ENCODE measurements at regions not wholly inside any gene's neighbourhood (a gene's known extent, or its start where the extent isn't known, plus 50 kb on each side); places are given as distances from the start of the nearest gene placed in this dataset.

- Histone ChIP-seq H3K79me2 (ENCODE audit: insufficient read depth, low read length) (no peaks in the 10 kb centered on the region), H3K4me1 (ENCODE audit: insufficient read depth, low read length) (no peaks in the 10 kb centered on the region; the same call in 1 of the 2 replicates), H3K14ac (ENCODE audit: insufficient read depth, low read length) (no peak overlapping the region), H4K20me1 (ENCODE audit: control insufficient read depth, insufficient read depth, insufficient read length) (no peaks in the 10 kb centered on the region), H3T11ph (ENCODE audit: low read length) (no peak overlapping the region), H3K27ac (ENCODE audit: insufficient read length, low read depth, low read length) (no peak overlapping the region), H4K91ac (ENCODE audit: insufficient read length, low read depth, low read length) (no peak overlapping the region), H3K27me3 (ENCODE audit: insufficient read depth, low read length) (no peaks in the 10 kb centered on the region), H2BK15ac (ENCODE audit: low read depth, low read length) (no peak overlapping the region), H3K9me3 (ENCODE audit: control insufficient read depth, low read depth, low read length) (no peaks in the 10 kb centered on the region), H3K4me2 (ENCODE audit: insufficient read depth, insufficient read length, low read length) (no peak overlapping the region), H2BK5ac (ENCODE audit: insufficient read length, low read length) (no peak overlapping the region), H3K23ac (ENCODE audit: insufficient read length, low read depth, low read length) (no peak overlapping the region), H4K5ac (ENCODE audit: insufficient read length, low read depth, low read length) (no peak overlapping the region), H3K9ac (ENCODE audit: extremely low read depth, insufficient read length, low read length) (no peak overlapping the region), H3K4ac (ENCODE audit: low read depth, low read length) (no peak overlapping the region), H3K23me2 (ENCODE audit: insufficient read length, low read depth, low read length, poor library complexity, severe bottlenecking) (no peaks in the 10 kb centered on the region), H3K56ac (ENCODE audit: insufficient read length, low read depth, low read length) (no peak overlapping the region), H2AK5ac (ENCODE audit: insufficient read length, low read length) (no peak overlapping the region), H2BK12ac (ENCODE audit: insufficient read length, low read depth, low read length) (no peak overlapping the region), H2BK20ac (ENCODE audit: low read depth, low read length, poor library complexity, severe bottlenecking) (no peak overlapping the region), H2AFZ (ENCODE audit: low read length) (no peak overlapping the region), H2BK120ac (ENCODE audit: low read depth, low read length, poor library complexity, severe bottlenecking) (no peak overlapping the region), H4K8ac (replicated peaks; ENCODE audit: insufficient read length, low read depth, low read length) (no peak overlapping the region), H3K79me1 (ENCODE audit: insufficient read depth, low read depth, low read length, poor library complexity, severe bottlenecking) (no peaks in the 10 kb centered on the region), H3K18ac (ENCODE audit: insufficient read length, low read depth, low read length) (no peak overlapping the region)
- no peak for TF ChIP-seq CTCF (conservative IDR thresholded peaks at IDR 0.05)
- no peak overlapping the region for H3K4me3 Mint-ChIP-seq
- DNase-seq: no peak
- peaks cover 3 to 5% of the 10 kb centered on the region in 2 experiments; a peak in 4 of 5 replicates for H3K9me3 Mint-ChIP-seq
- WGBS (ENCODE audit: extremely low coverage, insufficient read length, low lambda C conversion rate): no CpG with 5 or more reads among the region's 5 CpGs
- H3K27ac Mint-ChIP-seq: no peak overlapping the region; a peak in 1 of 7 replicates
- peaks cover 7% of the 10 kb centered on the region; the same call in 1 of the 2 replicates for H3K27me3 Mint-ChIP-seq (ENCODE audit: low read depth)
- H3K36me3 Mint-ChIP-seq (ENCODE audit: insufficient read depth in 1 of 3, low read depth in 3 of 3): peaks cover 0 to 7% (median 2%) of the 10 kb centered on the region in 3 experiments; a peak in 4 of 7 replicates
- peaks cover 16 to 22% of the 10 kb centered on the region in 2 experiments for H3K4me1 Mint-ChIP-seq
These were observed 72.9 kb upstream of the DTNBP1 start for GRCh38 chr6:15735567-15736265.
